DOHH2 (cell line): ENCODE measurements at regions not wholly inside any gene's neighbourhood (a gene's known extent, or its start where the extent isn't known, plus 50 kb on each side); places are given as distances from the start of the nearest gene placed in this dataset.

Experiments
- H3F3A ChIP-seq: fragments of 200-600 bp; sonication (generic), shearing (Covaris generic); 2 replicates; pipeline ENCODE4 v1.6.0; 2016; ENCODE audit warnings: antibody characterized with exemption, mild to moderate bottlenecking; ENCODE audit not compliant: control insufficient read depth, insufficient read depth
- H3K27ac ChIP-seq: fragments of 200-600 bp; sonication (generic); 2 replicates; pipeline ENCODE4 v1.5.1; 2014; ENCODE audit warnings: low read depth, mild to moderate bottlenecking, low read length, moderate library complexity
- H3K27me3 ChIP-seq: fragments of 200-600 bp; sonication (generic); 2 replicates; pipeline ENCODE4 v1.6.1; 2014; ENCODE audit warnings: mild to moderate bottlenecking, low read length, mixed read lengths; ENCODE audit not compliant: control insufficient read depth
- H3K36me3 ChIP-seq: fragments of 200-600 bp; sonication (generic); 2 replicates; pipeline ENCODE4 v1.6.1; 2014; ENCODE audit warnings: mild to moderate bottlenecking, low read length, moderate library complexity, mixed read lengths; ENCODE audit not compliant: control insufficient read depth
- H3K4me1 ChIP-seq: fragments of 200-600 bp; sonication (generic); 2 replicates; pipeline ENCODE4 v1.6.1; 2014; ENCODE audit warnings: mild to moderate bottlenecking, low read length, mixed read lengths; ENCODE audit not compliant: control insufficient read depth
- H3K4me2 ChIP-seq: fragments of 200-600 bp; sonication (generic); 2 replicates; pipeline ENCODE4 v1.6.0; 2014; ENCODE audit warnings: mild to moderate bottlenecking, low read length, moderate library complexity
- H3K4me3 ChIP-seq: fragments of 200-600 bp; sonication (generic); 2 replicates; pipeline ENCODE4 v1.5.1; 2014; ENCODE audit warnings: mild to moderate bottlenecking, low read length, mixed read lengths
- H3K79me2 ChIP-seq: fragments of 200-600 bp; sonication (generic); 2 replicates; pipeline ENCODE4 v1.6.1; 2014; ENCODE audit warnings: mild to moderate bottlenecking, low read length, mixed read lengths; ENCODE audit not compliant: control insufficient read depth
- H3K9me2 ChIP-seq: fragments of 200-600 bp; sonication (generic); replicated peaks from 2 replicates; pipeline ENCODE4 v1.6.1; 2014; ENCODE audit warnings: mild to moderate bottlenecking, low read length, mixed read lengths; ENCODE audit not compliant: control insufficient read depth
- H3K9me3 ChIP-seq: fragments of 200-600 bp; sonication (generic); 2 replicates; pipeline ENCODE4 v1.6.1; 2014; ENCODE audit warnings: antibody characterized with exemption, low read length, mixed read lengths; ENCODE audit not compliant: control insufficient read depth, insufficient read depth
- H4K20me1 ChIP-seq: fragments of 200-600 bp; sonication (generic); 2 replicates; pipeline ENCODE4 v1.6.0; 2014; ENCODE audit warnings: low read depth, mild to moderate bottlenecking, antibody characterized with exemption, low read length, moderate library complexity; ENCODE audit not compliant: control insufficient read depth, insufficient read depth
- CTCF ChIP-seq: fragments of 200-600 bp; sonication (generic); IDR thresholded peaks from one replicate; pipeline ENCODE4 v1.5.1; 2014; ENCODE audit warnings: antibody characterized with exemption, mild to moderate bottlenecking, low read depth, low read length; ENCODE audit not compliant: poor library complexity, severe bottlenecking
- EZH2phosphoT487 ChIP-seq: fragments of 200-600 bp; sonication (generic); IDR thresholded peaks from 2 replicates; pipeline ENCODE4 v1.6.1; 2017; ENCODE audit warnings: borderline replicate concordance, mild to moderate bottlenecking, antibody characterized with exemption, low read length, moderate library complexity, mixed read lengths

- no peaks in the 10 kb centered on the region for H3K9me2 ChIP-seq
- no peak overlapping the region for H3K4me2 ChIP-seq
- H3F3A ChIP-seq, result no peaks in the 10 kb centered on the region
- no peak overlapping the region for H3K27ac ChIP-seq
- TF ChIP-seq CTCF, result no peak
- H3K4me1 ChIP-seq, result no peaks in the 10 kb centered on the region
- no peaks in the 10 kb centered on the region for H3K27me3 ChIP-seq
- no peaks in the 10 kb centered on the region for H4K20me1 ChIP-seq
- H3K79me2 ChIP-seq, result no peaks in the 10 kb centered on the region
- no peaks in the 10 kb centered on the region for H3K36me3 ChIP-seq
- no peaks in the 10 kb centered on the region for H3K9me3 ChIP-seq
- H3K4me3 ChIP-seq, result no peak overlapping the region
These were observed 164.3 kb upstream of the PABPC4L start for GRCh38 chr4:134365852-134366251.

DNA sequence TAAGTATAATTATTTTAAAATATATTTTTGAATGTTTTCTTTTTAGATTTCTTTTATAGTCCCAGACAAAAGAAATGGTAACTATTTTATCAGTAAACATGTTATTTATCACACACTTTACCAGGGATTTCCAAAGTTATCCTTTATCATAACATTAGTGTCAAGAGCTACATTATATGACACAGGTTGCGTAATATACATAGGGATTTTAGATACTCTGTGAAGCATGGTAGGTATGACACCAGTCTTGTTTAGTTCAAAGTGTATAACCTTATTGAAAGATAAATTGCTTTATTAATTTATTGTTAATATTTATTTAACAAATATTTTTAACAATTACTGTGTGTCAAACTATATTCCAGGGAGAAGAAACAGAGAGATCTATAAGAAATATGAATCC lies 163.3 kb upstream of the PABPC4L start:
- H3K9me2 ChIP-seq, result no peaks in the 10 kb centered on the region
- no peaks in the 10 kb centered on the region for H4K20me1 ChIP-seq
- H3K4me2 ChIP-seq, result no peak overlapping the region
- no peak overlapping the region for H3K27ac ChIP-seq
- TF ChIP-seq CTCF (no peak), EZH2phosphoT487 (no peak)
- no peaks in the 10 kb centered on the region for H3K4me1 ChIP-seq
- H3K36me3 ChIP-seq, result no peaks in the 10 kb centered on the region
- H3K27me3 ChIP-seq, result no peaks in the 10 kb centered on the region
- H3K79me2 ChIP-seq, result no peaks in the 10 kb centered on the region
- no peak overlapping the region for H3K4me3 ChIP-seq
- H3K9me3 ChIP-seq, result no peaks in the 10 kb centered on the region
- H3F3A ChIP-seq, result no peaks in the 10 kb centered on the region

- Histone ChIP-seq H3K9me3 (no peaks in the 10 kb centered on the region), H3K9me2 (no peaks in the 10 kb centered on the region), H3K4me2 (no peak overlapping the region), H3K27ac (no peak overlapping the region), H3K79me2 (no peaks in the 10 kb centered on the region), H3F3A (no peaks in the 10 kb centered on the region), H4K20me1 (no peaks in the 10 kb centered on the region), H3K4me3 (no peak overlapping the region), H3K36me3 (no peaks in the 10 kb centered on the region), H3K27me3 (no peaks in the 10 kb centered on the region), H3K4me1 (no peaks in the 10 kb centered on the region)
- no peak for TF ChIP-seq CTCF
- TF ChIP-seq EZH2phosphoT487, result no peak
These were observed 143.7 kb upstream of the PABPC4L start for GRCh38 chr4:134345244-134345643.

DNA sequence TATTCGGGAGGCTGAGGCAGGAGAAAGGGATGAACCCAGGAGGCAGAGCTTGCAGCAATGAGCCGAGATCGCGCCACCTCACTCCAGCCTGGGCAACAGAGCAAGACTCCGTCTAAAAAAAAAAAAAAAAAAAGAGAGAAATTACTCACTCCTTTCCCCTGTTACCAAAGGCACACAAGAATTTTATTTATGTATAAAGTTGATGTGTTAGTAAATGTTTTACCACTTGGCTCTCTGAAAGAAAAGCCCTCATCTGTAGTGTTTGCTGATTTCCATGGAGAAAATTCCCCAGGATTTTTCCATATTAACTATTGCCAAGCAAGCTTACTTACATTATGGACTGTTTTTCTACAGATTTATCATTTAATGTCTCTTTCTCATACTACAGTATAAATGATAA lies 142.1 kb upstream of the PABPC4L start:
- H3F3A ChIP-seq, result no peaks in the 10 kb centered on the region

More for the DNA sequence above, 142.1 kb upstream of the PABPC4L start:
- TF ChIP-seq EZH2phosphoT487 (no peak), CTCF (no peak)
- no peaks in the 10 kb centered on the region for H3K9me2 ChIP-seq
- no peak overlapping the region for H3K27ac ChIP-seq
- no peaks in the 10 kb centered on the region for H3K79me2 ChIP-seq
- no peaks in the 10 kb centered on the region for H3K27me3 ChIP-seq
- H4K20me1 ChIP-seq, result no peaks in the 10 kb centered on the region
- no peak overlapping the region for H3K4me2 ChIP-seq
- H3K4me1 ChIP-seq, result no peaks in the 10 kb centered on the region
- H3K36me3 ChIP-seq, result no peaks in the 10 kb centered on the region
- no peak overlapping the region for H3K4me3 ChIP-seq
- no peaks in the 10 kb centered on the region for H3K9me3 ChIP-seq
